GM12878 (cell line): ENCODE measurements at regions not wholly inside any gene's neighbourhood (a gene's known extent, or its start where the extent isn't known, plus 50 kb on each side); places are given as distances from the start of the nearest gene placed in this dataset.

ENCODE experiments used
- CHD4 ChIP-seq: fragments of 200-600 bp; sonication (generic); IDR thresholded peaks from 2 replicates; pipeline ENCODE4 v1.6.1; 2016; ENCODE audit warnings: mild to moderate bottlenecking
- NFXL1 ChIP-seq: fragments of 450-650 bp; IDR thresholded peaks from 2 replicates; pipeline ENCODE4 v1.6.1; 2017; ENCODE audit warnings: antibody characterized with exemption, mild to moderate bottlenecking, borderline replicate concordance
- NRF1 ChIP-seq: conservative IDR thresholded peaks from 2 replicates; pipeline ENCODE4 v1.6.1; 2011; ENCODE audit warnings: mild to moderate bottlenecking, low read depth, low read length, improper control_type of control experiment
- USF1 ChIP-seq: IDR thresholded peaks from 2 replicates; pipeline ENCODE4 v1.6.1; 2011; ENCODE audit warnings: borderline replicate concordance, low read depth, mild to moderate bottlenecking, moderate library complexity, mixed read lengths, low read length; ENCODE audit not compliant: insufficient read depth; ENCODE audit errors: extremely low read length
- TF ChIP-seq, protein P1 (sequence below): fragments of 450-650 bp; formaldehyde crosslinking; IDR thresholded peaks from 2 replicates; pipeline ENCODE4 v1.4.0; 2020; ENCODE audit warnings: mild to moderate bottlenecking, moderate library complexity

GRCh38 chr7:113008755-113009154 lies 77.9 kb downstream of the GPR85 start:
- TF ChIP-seq, protein P1, sequence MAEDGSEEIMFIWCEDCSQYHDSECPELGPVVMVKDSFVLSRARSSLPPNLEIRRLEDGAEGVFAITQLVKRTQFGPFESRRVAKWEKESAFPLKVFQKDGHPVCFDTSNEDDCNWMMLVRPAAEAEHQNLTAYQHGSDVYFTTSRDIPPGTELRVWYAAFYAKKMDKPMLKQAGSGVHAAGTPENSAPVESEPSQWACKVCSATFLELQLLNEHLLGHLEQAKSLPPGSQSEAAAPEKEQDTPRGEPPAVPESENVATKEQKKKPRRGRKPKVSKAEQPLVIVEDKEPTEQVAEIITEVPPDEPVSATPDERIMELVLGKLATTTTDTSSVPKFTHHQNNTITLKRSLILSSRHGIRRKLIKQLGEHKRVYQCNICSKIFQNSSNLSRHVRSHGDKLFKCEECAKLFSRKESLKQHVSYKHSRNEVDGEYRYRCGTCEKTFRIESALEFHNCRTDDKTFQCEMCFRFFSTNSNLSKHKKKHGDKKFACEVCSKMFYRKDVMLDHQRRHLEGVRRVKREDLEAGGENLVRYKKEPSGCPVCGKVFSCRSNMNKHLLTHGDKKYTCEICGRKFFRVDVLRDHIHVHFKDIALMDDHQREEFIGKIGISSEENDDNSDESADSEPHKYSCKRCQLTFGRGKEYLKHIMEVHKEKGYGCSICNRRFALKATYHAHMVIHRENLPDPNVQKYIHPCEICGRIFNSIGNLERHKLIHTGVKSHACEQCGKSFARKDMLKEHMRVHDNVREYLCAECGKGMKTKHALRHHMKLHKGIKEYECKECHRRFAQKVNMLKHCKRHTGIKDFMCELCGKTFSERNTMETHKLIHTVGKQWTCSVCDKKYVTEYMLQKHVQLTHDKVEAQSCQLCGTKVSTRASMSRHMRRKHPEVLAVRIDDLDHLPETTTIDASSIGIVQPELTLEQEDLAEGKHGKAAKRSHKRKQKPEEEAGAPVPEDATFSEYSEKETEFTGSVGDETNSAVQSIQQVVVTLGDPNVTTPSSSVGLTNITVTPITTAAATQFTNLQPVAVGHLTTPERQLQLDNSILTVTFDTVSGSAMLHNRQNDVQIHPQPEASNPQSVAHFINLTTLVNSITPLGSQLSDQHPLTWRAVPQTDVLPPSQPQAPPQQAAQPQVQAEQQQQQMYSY (CRISPR knock-in tag): no peak
- TF ChIP-seq USF1 (no peak), CHD4 (no peak), NRF1 (no peak), NFXL1 (no peak)
